WTC11 (cell line): ENCODE measurements at regions not wholly inside any gene's neighbourhood (a gene's known extent, or its start where the extent isn't known, plus 50 kb on each side); places are given as distances from the start of the nearest gene placed in this dataset.

ENCODE experiments used
- ATAC-seq: fragments of 200-7000 bp; cut with Tn5 transposase; 2 replicates; pipeline ENCODE4 v1.10.0; 2021; ENCODE audit warnings: mild to moderate bottlenecking, moderate library complexity
- CTCF ChIA-PET: fragments of 300-600 bp; sonication (Branson Sonifier 250); formaldehyde crosslinking; loops from one replicate; lab custom pipeline; 2021; ENCODE audit warnings: antibody characterized with exemption; lab: Charles Lee
- POLR2A ChIA-PET: fragments of 350-600 bp; sonication (Branson Sonifier 250); formaldehyde crosslinking; loops from one replicate; lab custom pipeline; 2021; ENCODE audit warnings: antibody characterized with exemption; lab: Charles Lee
- DNase-seq: peaks from one replicate; pipeline ENCODE4 v3.0.0; 2021; ENCODE audit warnings: low spot score
- H3K27ac Mint-ChIP-seq: 2 replicates; pipeline ENCODE4 v1.8.0; 2021; ENCODE audit warnings: mixed read lengths
- H3K27me3 Mint-ChIP-seq: 2 replicates; pipeline ENCODE4 v1.8.0; 2021; ENCODE audit warnings: low read depth, mild to moderate bottlenecking, moderate library complexity, mixed read lengths
- H3K36me3 Mint-ChIP-seq: 2 replicates; pipeline ENCODE4 v1.8.0; 2021; ENCODE audit warnings: mixed read lengths
- H3K4me1 Mint-ChIP-seq: 2 replicates; pipeline ENCODE4 v1.8.0; 2022; ENCODE audit warnings: mixed read lengths
- H3K4me3 Mint-ChIP-seq: 2 replicates; pipeline ENCODE4 v1.8.0; 2021; ENCODE audit warnings: mild to moderate bottlenecking, moderate library complexity, mixed read lengths
- H3K9me3 Mint-ChIP-seq: 2 replicates; pipeline ENCODE4 v1.8.0; 2021; ENCODE audit warnings: mixed read lengths
- AFF4 ChIP-seq: sonication (generic); formaldehyde crosslinking; IDR thresholded peaks from 2 replicates; pipeline ENCODE4 v1.8.1; 2023; ENCODE audit warnings: mild to moderate bottlenecking, missing genetic modification reagents, borderline replicate concordance
- ATF2 ChIP-seq: sonication (generic); formaldehyde crosslinking; IDR thresholded peaks from 2 replicates; pipeline ENCODE4 v1.8.1; 2022; ENCODE audit warnings: low read depth, missing genetic modification reagents, borderline replicate concordance
- CDX4 ChIP-seq: fragments of 250-450 bp; sonication (Bioruptor Pico); IDR thresholded peaks from 2 replicates; pipeline ENCODE4 v1.9.0; 2021; ENCODE audit warnings: moderate library complexity, mild to moderate bottlenecking, inconsistent platforms, borderline replicate concordance
- E2F5 ChIP-seq: sonication (generic); formaldehyde crosslinking; IDR thresholded peaks from 2 replicates; pipeline ENCODE4 v1.8.1; 2022; ENCODE audit warnings: mild to moderate bottlenecking, moderate library complexity, missing genetic modification reagents
- FOXP1 ChIP-seq: sonication (generic); formaldehyde crosslinking; IDR thresholded peaks from 2 replicates; pipeline ENCODE4 v1.8.0; 2022; ENCODE audit warnings: missing genetic modification reagents, mild to moderate bottlenecking, moderate library complexity, borderline replicate concordance
- FOXP4 ChIP-seq: sonication (generic); formaldehyde crosslinking; IDR thresholded peaks from 2 replicates; pipeline ENCODE4 v1.8.0; 2022; ENCODE audit warnings: mild to moderate bottlenecking, missing genetic modification reagents
- GRHL2 ChIP-seq: fragments of 250-450 bp; sonication (Bioruptor Pico); IDR thresholded peaks from 2 replicates; pipeline ENCODE4 v1.8.0; 2022; ENCODE audit warnings: mild to moderate bottlenecking, moderate library complexity; ENCODE audit not compliant: insufficient replicate concordance, severe bottlenecking
- IRF1 ChIP-seq: sonication (generic); formaldehyde crosslinking; IDR thresholded peaks from 2 replicates; pipeline ENCODE4 v1.8.0; 2023; ENCODE audit warnings: missing genetic modification reagents
- NFYB ChIP-seq: sonication (generic); formaldehyde crosslinking; conservative IDR thresholded peaks from 2 replicates; pipeline ENCODE4 v1.8.0; 2022; ENCODE audit warnings: low read depth, missing genetic modification reagents
- NR2C2 ChIP-seq: sonication (generic); formaldehyde crosslinking; IDR thresholded peaks from 2 replicates; pipeline ENCODE4 v1.8.0; 2022; ENCODE audit warnings: mild to moderate bottlenecking, missing genetic modification reagents
- PREB ChIP-seq: sonication (generic); formaldehyde crosslinking; IDR thresholded peaks from 2 replicates; pipeline ENCODE4 v1.8.1; 2022; ENCODE audit warnings: mild to moderate bottlenecking, missing genetic modification reagents, moderate library complexity, borderline replicate concordance
- ZBTB43 ChIP-seq: sonication (generic); formaldehyde crosslinking; IDR thresholded peaks from 2 replicates; pipeline ENCODE4 v1.8.1; 2023; ENCODE audit warnings: mild to moderate bottlenecking, missing genetic modification reagents
- ZNF138 ChIP-seq: sonication (generic); formaldehyde crosslinking; conservative IDR thresholded peaks from 2 replicates; pipeline ENCODE4 v1.8.1; 2022; ENCODE audit warnings: mild to moderate bottlenecking, moderate library complexity, missing genetic modification reagents
- ZNF281 ChIP-seq: sonication (generic); formaldehyde crosslinking; IDR thresholded peaks from 2 replicates; pipeline ENCODE4 v1.8.0; 2023; ENCODE audit warnings: mild to moderate bottlenecking, missing genetic modification reagents
- ZNF396 ChIP-seq: fragments of 250-450 bp; sonication (Bioruptor Pico); IDR thresholded peaks from 2 replicates; pipeline ENCODE4 v1.8.0; 2021; ENCODE audit warnings: mild to moderate bottlenecking, moderate library complexity, borderline replicate concordance
- ZNF532 ChIP-seq: fragments of 250-450 bp; sonication (Bioruptor Pico); IDR thresholded peaks from 2 replicates; pipeline ENCODE4 v1.9.0; 2021; ENCODE audit warnings: mild to moderate bottlenecking, borderline replicate concordance
- ZNF671 ChIP-seq: fragments of 250-450 bp; sonication (Bioruptor Pico); IDR thresholded peaks from 2 replicates; pipeline ENCODE4 v1.8.0; 2021; ENCODE audit warnings: mild to moderate bottlenecking

- ATAC-seq: no peak
- DNase-seq: no peak
- Mint-ChIP-seq H3K36me3 (no peaks in the 10 kb centered on the region), H3K27ac (no peak overlapping the region), H3K9me3 (no peaks in the 10 kb centered on the region), H3K4me3 (no peak overlapping the region), H3K4me1 (peaks cover 13% of the 10 kb centered on the region), H3K27me3 (peaks cover 3% of the 10 kb centered on the region; the same call in 1 of the 2 replicates)
- ChIA-PET POLR2A (interaction anchor here (0.6 kb wide), 2 partner anchors 121 to 123 kb away, joined by 3 to 4 read pairs; no protein-coding TSS in a partner anchor), CTCF (no interaction called here)
- no peak for TF ChIP-seq ZNF671
- no peak for TF ChIP-seq FOXP1
- no peak for TF ChIP-seq NR2C2 (CRISPR knock-in tag)
- no peak for TF ChIP-seq CDX4 (CRISPR knock-in tag)
- TF ChIP-seq GRHL2 (CRISPR knock-in tag): no peak
- no peak for TF ChIP-seq ZNF532 (CRISPR knock-in tag)
- no peak for TF ChIP-seq PREB
- no peak for TF ChIP-seq ZNF138 (CRISPR knock-in tag)
- no peak for TF ChIP-seq ZBTB43 (CRISPR knock-in tag)
- no peak for TF ChIP-seq IRF1 (CRISPR knock-in tag)
- TF ChIP-seq E2F5: no peak
- TF ChIP-seq ZNF396 (CRISPR knock-in tag): no peak
- TF ChIP-seq FOXP4: no peak
- TF ChIP-seq NFYB: no peak
- TF ChIP-seq ZNF281 (CRISPR knock-in tag): no peak
- no peak for TF ChIP-seq ATF2
- no peak for TF ChIP-seq AFF4 (CRISPR knock-in tag)
These were observed 111.4 kb downstream of the LIPG start for GRCh38 chr18:49673281-49673680.
